ENCODE measurements at regions not wholly inside any gene's neighbourhood (a gene's known extent, or its start where the extent isn't known, plus 50 kb on each side); places are given as distances from the start of the nearest gene placed in this dataset.
"Not testable (repeated sequence)": the region's sequence is repeated elsewhere in the genome, so short reads cannot be mapped to it uniquely, and the experiment has no call there.

DNA sequence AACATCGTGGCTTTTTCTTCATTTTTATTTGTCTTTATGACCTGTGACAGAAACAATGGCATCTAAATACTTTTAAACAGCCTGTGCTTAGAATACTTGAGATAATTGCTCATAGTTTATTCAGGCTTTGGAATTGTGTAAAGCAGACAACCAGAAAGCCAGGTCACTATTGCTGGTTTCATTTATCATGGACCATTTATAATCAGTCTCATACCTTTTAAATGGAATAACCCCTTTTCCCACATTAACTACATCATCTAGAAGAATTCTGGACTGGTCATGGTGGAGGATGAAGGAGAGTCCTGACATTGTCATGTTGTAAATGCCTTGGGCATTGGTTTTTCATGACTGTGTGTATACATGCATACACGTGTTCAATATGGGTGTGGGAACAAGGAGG, 661.5 kb downstream of the EPM2A start:
- no peak for DNase-seq (ENCODE audit: low read depth in 4 of 4, low spot score in 3 of 4)

DNA sequence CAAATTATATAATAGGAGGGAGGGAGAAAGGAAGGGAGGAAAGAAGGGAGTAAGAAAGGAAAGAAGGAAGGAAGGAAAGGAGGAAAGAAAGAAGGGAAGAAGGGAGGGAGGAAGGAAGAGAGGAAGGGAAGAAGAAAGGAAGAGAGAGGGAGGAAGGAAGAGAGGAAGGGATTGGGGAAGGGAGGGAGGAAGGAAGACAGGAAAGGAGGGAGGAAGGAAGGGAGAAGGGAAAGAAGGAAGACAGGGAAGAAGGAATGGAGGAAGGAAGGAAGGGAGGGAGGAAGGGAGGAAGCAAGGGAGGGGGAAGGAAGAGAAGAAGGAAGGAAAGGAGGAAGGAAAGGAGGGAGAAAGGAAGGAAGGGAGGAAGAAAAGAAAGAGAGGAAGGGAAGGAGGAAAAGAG, 660.5 kb downstream of the EPM2A start:
- no peak for DNase-seq (ENCODE audit: low read depth in 4 of 4, low spot score in 3 of 4)

DNA sequence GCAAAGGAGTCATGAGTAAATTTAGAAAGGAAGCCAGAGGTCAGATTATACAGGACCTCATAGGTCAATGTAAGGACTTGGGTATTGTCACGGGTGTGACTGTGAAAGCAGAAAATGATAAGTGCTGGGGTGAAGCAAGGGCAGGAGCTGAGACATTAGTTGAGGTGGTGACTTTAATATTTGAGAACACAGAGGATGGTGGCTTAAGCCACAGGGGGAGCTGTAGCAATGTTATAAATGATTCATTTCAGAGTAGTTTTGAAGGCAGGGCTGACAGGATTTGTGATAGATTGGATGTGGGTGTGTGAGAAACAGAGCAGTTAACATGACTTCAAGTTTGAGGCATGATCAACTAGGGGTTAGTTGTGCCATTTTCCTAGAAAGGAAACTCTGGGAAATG, 659.9 kb downstream of the EPM2A start:
- no peak for DNase-seq (ENCODE audit: low read depth in 4 of 4, low spot score in 3 of 4)

DNA sequence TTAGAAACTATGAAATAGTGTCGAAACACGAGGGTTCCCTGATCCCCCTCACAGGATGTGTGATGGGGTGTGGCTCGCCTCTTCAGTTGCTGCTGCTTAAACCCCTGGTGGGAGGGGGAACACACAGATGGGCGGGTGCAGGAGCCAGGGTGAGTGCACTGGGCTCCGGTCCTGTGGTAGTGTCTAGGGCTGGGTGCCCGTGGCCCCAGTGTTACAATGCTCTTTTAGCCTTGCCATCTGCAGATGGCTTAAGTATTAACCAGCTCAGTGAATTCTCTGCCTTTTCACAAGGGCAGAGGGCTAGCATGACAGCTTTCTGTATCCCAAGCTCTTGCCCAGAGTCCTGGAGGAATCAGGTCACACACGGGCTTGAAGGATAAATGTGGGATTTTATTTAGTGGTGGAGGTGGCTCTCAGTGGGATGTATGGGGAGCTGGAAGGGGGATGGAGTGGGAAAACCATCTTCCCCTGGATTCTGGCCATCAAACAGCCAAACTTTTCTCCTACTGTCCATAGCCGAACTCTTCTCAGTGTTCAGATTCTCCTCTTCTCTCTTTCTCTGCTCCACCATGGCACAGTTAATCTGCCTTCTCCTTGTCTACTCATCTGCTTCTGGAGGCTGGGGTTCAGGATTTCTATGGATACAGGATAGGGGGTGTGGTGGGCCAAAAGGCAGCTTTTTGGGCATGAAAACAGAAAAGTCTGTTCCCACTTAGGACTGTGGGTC, 659.0 kb downstream of the EPM2A start:
- no peak for DNase-seq (ENCODE audit: low read depth in 4 of 4, low spot score in 3 of 4)

DNA sequence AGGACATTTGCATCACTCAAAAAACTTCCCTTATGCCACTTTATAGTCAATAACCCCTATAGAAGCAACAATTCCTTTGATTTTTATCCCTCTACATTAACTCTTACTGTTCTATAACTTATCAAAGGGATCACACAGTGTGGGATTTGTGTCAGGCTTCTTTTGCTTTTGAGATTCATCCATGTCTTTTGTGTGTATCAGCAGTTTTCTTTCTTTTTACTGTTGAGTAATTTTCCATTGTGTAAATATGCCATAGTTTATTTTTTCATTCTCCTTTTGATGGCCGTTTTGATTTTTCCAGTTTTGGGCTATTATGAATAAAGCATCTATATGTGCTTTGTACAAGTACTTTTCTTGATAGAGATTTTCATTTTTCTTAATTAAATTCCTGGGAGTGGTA, 657.9 kb downstream of the EPM2A start:
- no peak for DNase-seq (ENCODE audit: low read depth in 4 of 4, low spot score in 3 of 4)

DNA sequence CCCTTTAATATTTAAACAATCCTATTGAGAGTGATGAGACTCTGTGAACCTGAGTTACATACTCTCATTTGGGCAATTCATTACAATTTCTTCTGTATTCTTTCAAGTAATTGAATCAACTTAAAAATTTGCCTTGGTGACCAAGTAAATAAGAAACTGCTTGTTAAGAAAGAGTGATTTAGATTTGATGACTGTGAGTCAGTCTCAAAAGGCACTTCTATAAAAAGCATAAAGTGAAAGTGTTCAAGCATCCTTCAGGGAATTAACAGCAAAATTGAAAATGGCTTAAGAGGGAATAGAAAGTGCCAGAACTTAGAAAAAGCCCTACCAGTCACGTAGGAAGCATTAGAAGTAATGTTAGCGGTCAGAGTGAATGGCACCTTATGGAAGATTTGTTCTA, 654.7 kb downstream of the EPM2A start:
- no peak for DNase-seq (ENCODE audit: low read depth in 4 of 4, low spot score in 3 of 4)

DNA sequence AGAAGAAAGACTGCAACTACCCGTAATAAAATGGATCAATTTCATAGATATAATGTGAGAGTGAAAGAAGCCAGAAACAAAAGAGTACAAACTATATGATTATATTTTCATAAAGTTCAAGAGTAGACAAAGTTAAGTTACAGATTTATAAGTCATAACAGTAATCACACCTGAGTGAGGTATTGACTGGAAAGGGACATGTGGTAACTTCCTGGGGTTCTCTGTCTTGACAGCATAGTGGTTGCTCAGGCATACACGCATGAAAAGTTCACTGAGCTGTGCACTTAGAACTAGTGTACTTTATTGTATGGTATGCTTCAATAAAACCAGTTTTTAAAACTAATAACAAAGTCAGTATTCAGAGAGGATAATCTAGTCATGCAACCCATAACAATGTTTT, 653.6 kb downstream of the EPM2A start:
- DNase-seq (ENCODE audit: low read depth in 4 of 4, low spot score in 3 of 4) = no peak

DNA sequence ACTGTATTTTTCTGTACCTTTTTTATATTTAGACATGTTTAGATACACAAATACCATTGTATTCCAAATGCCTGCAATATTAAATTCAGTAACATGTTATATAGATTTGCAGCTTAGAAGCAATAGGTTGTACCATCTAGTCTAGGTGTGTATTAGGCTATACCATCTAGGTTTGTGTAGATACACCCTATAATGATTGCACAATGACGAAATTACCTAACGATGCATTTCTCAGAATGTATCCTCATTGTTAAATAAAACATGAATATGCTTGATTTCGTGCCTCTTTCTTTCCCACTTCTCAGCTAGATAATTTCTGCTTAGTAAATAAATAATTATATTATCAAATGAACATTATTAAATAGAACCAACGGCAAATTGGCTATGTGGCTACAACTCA, 653.0 kb downstream of the EPM2A start:
- DNase-seq (ENCODE audit: low read depth in 4 of 4, low spot score in 3 of 4) = no peak

DNA sequence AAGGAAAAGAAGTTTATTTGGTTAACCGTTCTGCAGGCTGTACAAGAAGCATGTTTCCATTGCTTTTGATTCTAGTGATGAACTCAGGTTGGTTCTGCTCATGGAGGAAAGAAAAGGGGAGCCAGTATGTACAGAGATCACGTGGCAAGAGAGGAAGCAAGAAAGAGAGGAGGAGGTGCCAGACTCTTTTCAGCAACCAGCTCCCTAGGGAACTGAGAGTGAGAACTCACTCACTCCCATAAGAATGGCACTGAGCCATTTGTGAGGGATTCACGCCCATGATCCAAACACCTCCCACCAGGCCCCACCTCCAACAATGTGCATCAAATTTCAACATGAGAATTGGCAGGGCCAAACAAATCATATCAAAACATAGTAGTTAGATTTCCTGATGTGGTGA, 649.1 kb downstream of the EPM2A start:
- DNase-seq (ENCODE audit: low read depth in 4 of 4, low spot score in 3 of 4) = no peak

DNA sequence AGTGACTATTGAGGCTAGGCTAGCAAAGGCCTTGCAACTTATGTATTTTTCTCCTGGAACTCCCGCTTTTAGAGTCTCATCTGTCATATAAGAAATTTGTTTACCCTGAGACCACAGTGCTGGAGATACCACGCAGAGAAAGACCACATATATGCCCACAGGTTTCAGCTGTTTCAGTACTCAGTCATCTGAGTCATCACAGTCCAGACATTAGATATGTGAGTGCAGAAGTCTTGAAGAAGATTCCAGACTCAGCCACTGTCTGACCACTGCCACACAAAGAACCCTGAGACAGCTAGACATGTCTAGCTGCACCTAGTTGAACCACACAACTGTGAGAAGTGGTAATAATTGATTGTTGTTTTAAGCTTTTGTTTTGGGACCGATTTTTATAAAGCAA, 648.3 kb downstream of the EPM2A start:
- DNase-seq (ENCODE audit: low read depth in 4 of 4, low spot score in 3 of 4) = no peak

DNA sequence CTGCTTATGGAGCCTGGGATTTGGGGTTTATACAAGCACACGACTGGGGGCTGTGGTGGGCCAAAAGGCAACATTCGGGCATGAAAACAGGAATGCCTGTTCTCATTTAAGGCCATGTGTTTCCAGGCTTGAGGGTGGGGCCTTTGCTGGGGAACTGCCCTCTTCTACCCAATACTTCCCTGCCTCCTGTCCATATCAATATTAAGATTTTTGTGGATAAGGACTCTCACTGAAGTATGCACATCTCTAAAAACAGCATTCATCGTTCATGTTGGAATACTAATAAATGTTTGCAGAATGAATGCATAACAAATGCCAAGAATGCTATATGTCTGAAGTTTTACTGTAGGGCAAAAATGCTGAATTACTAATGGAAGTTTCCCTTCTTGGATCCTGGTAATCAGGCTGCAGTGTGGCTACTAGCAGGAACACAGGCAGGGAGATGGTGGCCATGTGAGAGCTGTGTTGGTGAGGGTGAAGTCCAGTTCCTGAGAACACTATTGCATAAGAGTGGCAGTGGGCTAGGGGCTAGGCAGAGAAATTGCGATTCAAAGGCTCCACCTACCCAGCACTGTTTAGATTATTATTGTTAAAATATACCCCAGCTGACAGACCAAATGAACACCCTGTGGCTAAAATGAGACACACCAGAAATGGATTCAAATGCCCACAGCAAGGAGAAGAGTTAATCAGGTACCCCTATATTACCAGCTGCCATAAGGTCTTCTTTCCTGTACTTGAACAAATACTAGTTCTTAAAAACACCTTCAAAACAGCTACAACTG, 644.3 kb downstream of the EPM2A start:
- no peak for DNase-seq (ENCODE audit: low read depth in 4 of 4, low spot score in 3 of 4)

DNA sequence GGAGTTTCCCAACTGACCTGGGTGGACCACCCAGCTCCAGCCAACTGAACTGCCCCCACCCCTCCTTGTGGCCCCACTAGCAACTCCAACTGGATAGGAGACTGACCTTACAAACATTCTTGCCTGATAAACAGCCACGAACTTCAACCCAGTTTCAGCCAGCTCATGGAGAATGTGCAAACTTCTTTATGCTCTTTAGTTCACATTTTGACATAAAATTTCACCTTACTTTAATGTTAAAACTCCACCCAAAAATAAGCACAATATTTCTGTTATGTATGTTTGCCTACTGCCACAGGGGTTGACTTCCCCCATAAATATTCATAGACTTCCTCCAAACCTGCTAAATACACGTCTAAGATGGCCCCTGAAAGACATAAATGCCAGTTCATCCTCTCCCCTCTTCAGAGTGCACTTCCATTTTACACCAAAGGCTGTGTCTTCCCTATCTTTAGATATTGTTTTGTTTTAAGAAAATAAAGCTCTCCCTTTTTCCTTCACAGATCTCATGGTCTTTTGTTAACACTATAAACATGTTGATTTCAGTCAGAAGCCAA, 643.7 kb downstream of the EPM2A start:
- no peak for DNase-seq (ENCODE audit: low read depth in 4 of 4, low spot score in 3 of 4)

DNA sequence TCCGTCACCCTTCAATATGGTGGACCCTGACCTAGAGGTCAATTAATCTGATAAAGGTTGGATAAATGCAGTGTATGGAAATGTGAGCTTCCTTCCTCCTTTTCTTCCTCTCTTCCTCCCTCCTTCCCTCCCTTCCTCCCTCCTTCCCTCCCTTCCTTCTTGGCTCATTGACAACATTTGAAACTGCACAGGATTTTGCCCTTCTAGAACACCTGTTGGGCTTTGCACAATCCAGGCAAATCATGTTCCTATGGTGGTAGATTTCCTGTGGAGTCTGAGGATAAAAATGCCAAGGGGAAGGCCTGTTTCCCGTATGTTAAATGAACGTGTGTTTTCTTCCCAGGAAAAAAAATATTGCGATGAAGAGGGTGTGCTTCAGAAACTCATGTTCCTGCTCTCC, 642.8 kb downstream of the EPM2A start:
- no peak for DNase-seq (ENCODE audit: low read depth in 4 of 4, low spot score in 3 of 4)

DNA sequence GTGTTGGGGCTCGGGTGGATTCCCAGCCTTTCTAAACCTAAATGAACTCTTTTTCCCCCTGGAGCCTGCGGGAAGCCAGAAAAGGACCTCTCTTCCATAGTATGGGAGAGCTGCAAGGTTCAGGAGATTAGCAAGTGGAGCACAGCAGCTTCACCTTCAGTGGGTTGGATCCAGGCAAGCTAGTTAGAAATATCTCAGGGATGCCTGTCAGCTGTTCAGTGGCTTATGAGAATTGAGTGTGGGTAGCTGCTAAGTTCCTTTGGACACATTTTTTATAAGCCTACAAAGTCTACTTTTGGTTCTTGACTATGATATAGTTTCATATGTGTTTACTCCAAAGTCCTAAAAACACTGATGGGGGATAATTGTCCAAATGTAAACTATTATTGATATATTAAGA, 642.1 kb downstream of the EPM2A start:
- no peak for DNase-seq (ENCODE audit: low read depth in 4 of 4, low spot score in 3 of 4)

DNA sequence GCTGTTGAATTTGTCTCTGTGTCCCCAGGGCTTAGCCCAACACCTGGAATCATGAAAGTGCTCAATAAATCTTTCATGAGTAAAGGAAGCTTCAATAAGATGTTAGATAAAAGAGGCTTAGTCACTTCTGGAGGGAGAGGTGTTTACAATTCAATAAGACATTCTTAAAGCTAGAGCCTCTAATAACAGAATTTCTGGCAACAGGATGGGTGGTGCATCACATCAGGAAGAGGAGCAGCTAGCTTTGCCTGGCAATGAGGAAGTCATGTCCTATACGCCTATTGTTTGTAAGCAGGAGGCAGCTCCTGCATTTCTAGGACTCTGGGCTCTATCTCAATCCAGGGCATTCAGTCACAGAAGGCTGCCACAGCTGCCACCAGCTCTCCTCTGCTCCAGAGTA, 638.5 kb downstream of the EPM2A start:
- DNase-seq (ENCODE audit: low read depth in 4 of 4, low spot score in 3 of 4) = no peak

DNA sequence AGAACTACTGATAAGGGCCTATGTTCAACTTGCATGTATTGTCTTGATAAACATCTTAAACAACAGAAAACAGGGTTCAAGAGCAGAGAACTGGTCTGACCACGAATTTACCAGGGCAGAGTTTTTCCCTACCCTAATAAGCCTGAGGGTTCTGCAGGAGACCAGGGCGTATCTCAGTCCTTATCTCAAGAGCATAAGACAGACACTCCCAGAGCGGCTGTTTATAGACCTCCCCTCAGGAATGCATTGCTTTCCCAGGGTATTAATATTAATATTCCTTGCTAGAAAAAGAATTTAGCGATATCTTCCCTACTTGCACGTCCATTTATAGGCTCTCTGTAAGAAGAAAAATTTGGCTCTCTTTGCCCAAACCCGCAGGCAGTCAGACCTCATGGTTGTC, 637.2 kb downstream of the EPM2A start:
- DNase-seq (ENCODE audit: low read depth in 4 of 4, low spot score in 3 of 4) = not testable (repeated sequence)

DNA sequence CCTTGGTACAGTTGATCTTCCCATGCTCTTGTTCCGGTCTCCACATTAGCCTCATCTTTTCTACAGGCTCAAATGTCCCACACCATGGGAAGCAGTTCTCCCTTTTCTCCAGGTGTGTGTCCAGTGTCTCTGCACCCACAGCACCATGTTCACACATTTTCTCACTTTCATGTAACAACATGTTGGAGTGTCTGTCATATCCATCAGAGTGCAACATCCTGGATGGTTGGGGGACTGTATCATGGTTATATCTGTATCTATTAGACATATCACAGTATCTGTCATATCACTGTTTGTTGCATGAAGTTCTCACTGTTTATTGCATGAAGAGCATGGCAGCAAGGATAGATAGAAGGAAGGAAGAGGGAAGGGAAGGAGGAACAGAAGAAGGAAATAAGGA, 635.6 kb downstream of the EPM2A start:
- no peak for DNase-seq (ENCODE audit: low read depth in 4 of 4, low spot score in 3 of 4)

DNA sequence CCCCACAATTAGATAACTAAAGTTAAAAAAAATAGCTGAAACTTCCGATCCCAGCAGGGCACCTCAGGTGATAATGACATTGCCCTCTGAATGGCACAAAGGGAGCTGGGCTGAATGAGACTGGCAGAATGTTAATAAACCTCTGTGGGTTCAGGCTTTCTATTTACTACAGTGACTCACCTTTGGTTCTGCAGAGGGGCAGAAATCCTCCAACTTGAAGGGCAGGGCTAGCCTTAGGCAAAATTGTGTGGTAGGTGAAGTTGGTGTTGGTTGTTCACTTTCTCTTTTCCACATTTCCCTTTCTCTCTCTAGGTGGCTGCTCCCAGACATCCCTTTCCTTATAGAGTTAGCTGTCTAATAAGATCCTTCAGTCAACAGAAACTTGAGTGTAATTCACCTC, 625.2 kb downstream of the EPM2A start:
- DNase-seq (ENCODE audit: low read depth in 4 of 4, low spot score in 3 of 4) = no peak

DNA sequence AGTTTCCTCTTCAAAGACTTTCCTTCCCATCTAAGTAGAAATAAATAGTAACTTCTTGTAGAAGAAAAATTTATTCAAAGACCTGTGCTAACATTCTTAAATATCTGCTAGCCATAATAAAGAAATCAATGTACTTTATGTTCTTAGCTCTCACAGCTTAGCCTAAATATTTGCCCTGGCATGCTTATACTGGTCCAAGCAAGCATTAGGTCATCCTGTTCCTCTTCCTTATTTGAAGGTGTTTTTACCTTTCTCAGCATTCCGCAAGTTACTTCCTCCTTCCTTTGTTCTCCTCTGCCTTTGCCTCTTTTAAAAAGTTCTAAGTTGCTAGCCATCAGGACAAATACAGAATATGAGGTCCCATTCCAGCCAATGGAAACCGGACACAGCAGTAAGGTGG, 623.9 kb downstream of the EPM2A start:
- not testable (repeated sequence) for DNase-seq (ENCODE audit: low read depth in 4 of 4, low spot score in 3 of 4)

DNA sequence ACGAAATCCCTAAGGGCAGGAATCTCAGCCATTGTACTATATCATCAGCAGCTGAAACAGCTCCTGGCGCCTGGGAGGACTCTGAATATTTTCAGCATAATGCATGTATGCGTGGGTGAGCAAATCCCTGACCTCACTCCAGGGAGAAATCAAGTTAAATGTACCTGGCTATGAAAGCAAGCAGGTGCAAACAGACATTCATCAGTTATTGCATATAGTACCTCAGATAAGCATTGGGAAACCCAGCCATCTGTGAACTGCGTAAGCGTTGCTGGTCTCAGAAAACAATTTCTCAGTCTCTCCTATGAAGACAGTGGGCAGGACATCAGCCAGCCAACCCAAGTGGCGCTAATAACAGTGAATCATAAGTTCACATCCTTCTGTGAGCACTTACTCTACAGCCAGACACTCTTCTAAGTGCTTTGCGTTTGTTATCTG, 622.6 kb downstream of the EPM2A start:
- no peak for DNase-seq (ENCODE audit: low read depth in 4 of 4, low spot score in 3 of 4)

DNA sequence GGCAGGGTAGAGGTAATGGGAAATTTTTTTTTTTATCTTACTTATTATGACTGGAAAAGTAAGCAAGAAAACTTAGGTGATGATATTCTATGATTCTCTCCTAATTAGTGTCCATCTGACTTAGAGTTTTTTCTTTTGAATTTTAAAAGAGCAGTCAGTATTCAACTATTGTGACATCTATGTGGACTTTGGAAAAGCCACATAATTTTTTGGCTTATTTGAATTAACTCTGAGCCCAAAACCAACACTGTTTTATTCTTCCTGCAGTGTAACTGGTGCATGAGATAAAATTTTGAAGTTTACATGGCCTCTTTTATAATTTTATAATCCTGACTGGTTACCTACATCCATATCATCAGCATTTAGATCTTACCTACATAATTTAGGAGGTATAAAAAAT, 619.7 kb downstream of the EPM2A start:
- no peak for DNase-seq (ENCODE audit: low read depth in 4 of 4, low spot score in 3 of 4)

DNA sequence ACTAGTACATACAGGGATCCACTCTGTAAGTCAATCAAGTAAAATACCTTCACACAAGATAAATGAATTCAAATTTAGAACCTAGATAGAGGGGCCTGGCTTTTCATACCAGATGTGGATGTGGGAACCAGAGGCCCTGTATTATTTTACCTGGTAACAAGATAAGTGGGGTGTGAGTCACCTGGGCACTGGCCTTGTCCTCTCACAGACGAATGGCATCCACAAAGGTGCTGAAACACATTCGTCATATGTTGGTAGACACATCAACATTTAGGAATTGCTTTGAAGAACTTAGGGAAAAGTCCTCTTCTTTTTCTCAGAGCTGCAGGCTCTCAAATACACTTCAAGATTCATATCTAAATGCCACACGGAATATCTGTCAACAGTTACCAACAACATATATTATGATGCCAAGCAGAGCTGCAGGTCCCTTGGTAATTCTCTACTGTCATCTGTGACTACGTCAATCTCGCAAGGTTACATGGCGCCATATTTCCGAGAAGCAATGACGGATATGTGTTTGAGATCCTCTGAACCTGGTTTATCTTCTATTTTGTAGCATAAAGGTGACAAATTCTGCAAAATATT, 618.6 kb downstream of the EPM2A start:
- no peak for DNase-seq (ENCODE audit: low read depth in 4 of 4, low spot score in 3 of 4)
